Neural progenitor cell (in vitro differentiated cells): ENCODE measurements at regions not wholly inside any gene's neighbourhood (a gene's known extent, or its start where the extent isn't known, plus 50 kb on each side); places are given as distances from the start of the nearest gene placed in this dataset.

Source experiments
- CTCF ChIP-seq: fragments of 200-600 bp; sonication (generic); IDR thresholded peaks from 2 replicates; pipeline ENCODE4 v1.5.1; 2017; ENCODE audit warnings: antibody characterized with exemption, mild to moderate bottlenecking
- EZH2 ChIP-seq: fragments of 200-600 bp; sonication (generic); IDR thresholded peaks from 2 replicates; pipeline ENCODE4 v1.6.1; 2017; ENCODE audit warnings: antibody characterized with exemption, mild to moderate bottlenecking, moderate library complexity
- EZH2phosphoT487 ChIP-seq: fragments of 200-600 bp; sonication (generic); IDR thresholded peaks from 2 replicates; pipeline ENCODE4 v1.6.1; 2017; ENCODE audit warnings: antibody characterized with exemption

- TF ChIP-seq EZH2 (no peak), CTCF (no peak), EZH2phosphoT487 (no peak)
These were observed 390.3 kb downstream of the GADD45G start for GRCh38 chr9:89994988-89995613.
